Activated CD8-positive, alpha-beta memory T cell treated with anti-CD3 and anti-CD28 coated beads, Interleukin-2, amount 50 U/mL, for 24 hours (primary cell): ENCODE measurements at regions not wholly inside any gene's neighbourhood (a gene's known extent, or its start where the extent isn't known, plus 50 kb on each side); places are given as distances from the start of the nearest gene placed in this dataset.

Experiments used
- DNase-seq: peaks from one replicate; pipeline ENCODE4 v3.0.0-alpha.2; 2020; ENCODE audit errors: extremely low read depth

- DNase-seq = no peak
These were observed 771.4 kb downstream of the BRD1 start for GRCh38 chr22:49056301-49056700.

- no peak for DNase-seq
These were observed 772.3 kb downstream of the BRD1 start for GRCh38 chr22:49055406-49055805.

GRCh38 chr22:49053578-49053977, 774.1 kb downstream of the BRD1 start:
- no peak for DNase-seq

- no peak for DNase-seq
These were observed 775.1 kb downstream of the BRD1 start for GRCh38 chr22:49052560-49052959.

GRCh38 chr22:49052023-49052538, 775.6 kb downstream of the BRD1 start:
- DNase-seq = no peak

- DNase-seq = no peak
These were observed 776.1 kb downstream of the BRD1 start for GRCh38 chr22:49051491-49052022.

GRCh38 chr22:49049691-49050090, 778.0 kb downstream of the BRD1 start:
- no peak for DNase-seq

- no peak for DNase-seq
These were observed 779.1 kb downstream of the BRD1 start for GRCh38 chr22:49048591-49048990.

- no peak for DNase-seq
These were observed 780.2 kb downstream of the BRD1 start for GRCh38 chr22:49047447-49047846.

GRCh38 chr22:49046546-49047361, 780.9 kb downstream of the BRD1 start:
- DNase-seq = no peak

- DNase-seq = no peak
These were observed 781.6 kb downstream of the BRD1 start for GRCh38 chr22:49046000-49046545.

- DNase-seq = no peak
These were observed 782.4 kb downstream of the BRD1 start for GRCh38 chr22:49045276-49045675.

- DNase-seq = no peak
These were observed 782.9 kb downstream of the BRD1 start for GRCh38 chr22:49044776-49045175.

- no peak for DNase-seq
These were observed 783.6 kb downstream of the BRD1 start for GRCh38 chr22:49044091-49044490.

- DNase-seq = no peak
These were observed 784.5 kb downstream of the BRD1 start for GRCh38 chr22:49042877-49043859.

- no peak for DNase-seq
These were observed 785.6 kb downstream of the BRD1 start for GRCh38 chr22:49042066-49042465.

GRCh38 chr22:49040754-49041467, 786.8 kb downstream of the BRD1 start:
- DNase-seq = no peak

GRCh38 chr22:49040111-49040510, 787.6 kb downstream of the BRD1 start:
- DNase-seq = no peak

- no peak for DNase-seq
These were observed 788.0 kb downstream of the BRD1 start for GRCh38 chr22:49039625-49040024.

GRCh38 chr22:49037701-49038245, 789.9 kb downstream of the BRD1 start:
- DNase-seq = no peak

- no peak for DNase-seq
These were observed 791.2 kb downstream of the BRD1 start for GRCh38 chr22:49036513-49036912.
